ENCODE measurements at regions not wholly inside any gene's neighbourhood (a gene's known extent, or its start where the extent isn't known, plus 50 kb on each side); places are given as distances from the start of the nearest gene placed in this dataset.
"Not testable (repeated sequence)": the region's sequence is repeated elsewhere in the genome, so short reads cannot be mapped to it uniquely, and the experiment has no call there.

- intact Hi-C loops (cut with micrococcal nuclease; ENCODE audit: unreplicated experiment) (no loop called here), in situ Hi-C loops (cut with HindIII; ENCODE audit: low pct_unique_long_range_greater_than_20kb, low sequenced_read_pairs) (no loop called here)
- Histone ChIP-seq H3K4me3 (ENCODE audit: low read depth in 2 of 2, low read length in 2 of 2) (no peak overlapping the region), H3K27me3 (ENCODE audit: control insufficient read depth, insufficient read depth, low read length) (no peaks in the 10 kb centered on the region), H3K27ac (ENCODE audit: low read length) (no peak overlapping the region), H3K9me3 (ENCODE audit: control insufficient read depth, insufficient read depth, low read depth, low read length) (no peaks in the 10 kb centered on the region), H3K36me3 (ENCODE audit: control insufficient read depth, insufficient read depth, low read length) (no peaks in the 10 kb centered on the region), H3K4me1 (ENCODE audit: control insufficient read depth, insufficient read depth, low read length) (no peaks in the 10 kb centered on the region)
- no peak for ATAC-seq
- TF ChIP-seq REST (IDR thresholded peaks at IDR 0.05; ENCODE audit: insufficient read depth in 1 of 2, low read depth in 2 of 2, low read length in 1 of 2) (no peak), SIN3A (IDR thresholded peaks at IDR 0.05; ENCODE audit: borderline replicate concordance, insufficient read depth, low read depth, low read length) (no peak), POLR2AphosphoS5 (IDR thresholded peaks at IDR 0.05; ENCODE audit: low read depth, low read length) (no peak), CTCF (IDR thresholded peaks at IDR 0.05) (no peak), TCF7L2 (IDR thresholded peaks at IDR 0.05; ENCODE audit: low read depth, low read length) (no peak)
- ChIA-PET CTCF (interaction anchor here (0.7 kb wide), 1 partner anchor 783 kb away, joined by 4 read pairs; no protein-coding TSS in a partner anchor), POLR2A (no interaction called here)
- no TSS peak for BruUV-seq (replicated peaks)
- no peak for DNase-seq (ENCODE audit: low read depth, low spot score)
Observed at GRCh38 chr21:27954543-27955165, 987.8 kb upstream of the ADAMTS5 start.

GRCh38 chr21:27953340-27954045 lies 986.6 kb upstream of the ADAMTS5 start:
- CTCF ChIA-PET, result no interaction called here
- in situ Hi-C loops (cut with HindIII; ENCODE audit: low pct_unique_long_range_greater_than_20kb, low sequenced_read_pairs), result no loop called here
- TF ChIP-seq POLR2AphosphoS5 (IDR thresholded peaks at IDR 0.05; ENCODE audit: low read depth, low read length) (no peak), TCF7L2 (IDR thresholded peaks at IDR 0.05; ENCODE audit: low read depth, low read length) (no peak), REST (IDR thresholded peaks at IDR 0.05; ENCODE audit: insufficient read depth in 1 of 2, low read depth in 2 of 2, low read length in 1 of 2) (no peak), SIN3A (IDR thresholded peaks at IDR 0.05; ENCODE audit: borderline replicate concordance, insufficient read depth, low read depth, low read length) (no peak), CTCF (IDR thresholded peaks at IDR 0.05) (no peak)
- no peak for ATAC-seq
- no TSS peak for BruUV-seq (replicated peaks)
- H3K27me3 ChIP-seq (ENCODE audit: control insufficient read depth, insufficient read depth, low read length), result no peaks in the 10 kb centered on the region
- POLR2A ChIA-PET, result no interaction called here
- intact Hi-C loops (cut with micrococcal nuclease; ENCODE audit: unreplicated experiment), result no loop called here
- no peak for DNase-seq (ENCODE audit: low read depth, low spot score)
- no peaks in the 10 kb centered on the region for H3K4me1 ChIP-seq (ENCODE audit: control insufficient read depth, insufficient read depth, low read length)
- no peak overlapping the region for H3K4me3 ChIP-seq (ENCODE audit: low read depth in 2 of 2, low read length in 2 of 2)
- H3K27ac ChIP-seq (ENCODE audit: low read length), result no peak overlapping the region
- H3K36me3 ChIP-seq (ENCODE audit: control insufficient read depth, insufficient read depth, low read length), result no peaks in the 10 kb centered on the region
- H3K9me3 ChIP-seq (ENCODE audit: control insufficient read depth, insufficient read depth, low read depth, low read length), result no peaks in the 10 kb centered on the region

GRCh38 chr21:27949093-27949492 lies 982.2 kb upstream of the ADAMTS5 start:
- DNase-seq (ENCODE audit: low read depth, low spot score); CTCF ChIA-PET; H3K27me3 ChIP-seq (ENCODE audit: control insufficient read depth, insufficient read depth, low read length); in situ Hi-C loops (cut with HindIII; ENCODE audit: low pct_unique_long_range_greater_than_20kb, low sequenced_read_pairs); ATAC-seq; H3K4me1 ChIP-seq (ENCODE audit: control insufficient read depth, insufficient read depth, low read length); POLR2A ChIA-PET; BruUV-seq (replicated peaks); H3K9me3 ChIP-seq (ENCODE audit: control insufficient read depth, insufficient read depth, low read depth, low read length); intact Hi-C loops (cut with micrococcal nuclease; ENCODE audit: unreplicated experiment); H3K27ac ChIP-seq (ENCODE audit: low read length); H3K36me3 ChIP-seq (ENCODE audit: control insufficient read depth, insufficient read depth, low read length); H3K4me3 ChIP-seq (ENCODE audit: low read depth in 2 of 2, low read length in 2 of 2): not testable (repeated sequence)
